Activated T-cell treated with anti-CD3 and anti-CD28 coated beads, Interleukin-2, amount 50 U/mL, for 72 hours (primary cell): ENCODE measurements at regions not wholly inside any gene's neighbourhood (a gene's known extent, or its start where the extent isn't known, plus 50 kb on each side); places are given as distances from the start of the nearest gene placed in this dataset.

Source experiments
- ATAC-seq, 2 donors: fragments of 150-1000 bp; cut with Tn5 transposase; replicated peaks in 1 of 2; 2 replicates each; pipeline ENCODE4 v1.10.0; 2021; ENCODE audit warnings: moderate library complexity in 2 of 2, mild to moderate bottlenecking in 1 of 2
- DNase-seq, 2 donors: peaks; one replicate each; pipeline ENCODE4 v3.0.0; 2021 to 2022; ENCODE audit warnings: mixed read lengths in 1 of 2
- H3K27ac Mint-ChIP-seq: one replicate; pipeline ENCODE4 v1.8.0; 2022; ENCODE audit warnings: mild to moderate bottlenecking, moderate library complexity, mixed read lengths
- H3K27me3 Mint-ChIP-seq: one replicate; pipeline ENCODE4 v1.8.0; 2022; ENCODE audit warnings: low read depth, mixed read lengths
- H3K36me3 Mint-ChIP-seq, 2 donors: one replicate each; pipeline ENCODE4 v1.8.0; 2022; ENCODE audit warnings: mixed read lengths in 2 of 2, mild to moderate bottlenecking in 1 of 2; ENCODE audit not compliant: insufficient read depth in 2 of 2
- H3K4me1 Mint-ChIP-seq: one replicate; pipeline ENCODE4 v1.8.0; 2022; ENCODE audit warnings: low read depth, mixed read lengths
- H3K4me3 Mint-ChIP-seq, 2 donors: one replicate each; pipeline ENCODE4 v1.8.0; 2022; ENCODE audit warnings: mild to moderate bottlenecking in 2 of 2, mixed read lengths in 2 of 2, moderate library complexity in 2 of 2
- H3K9me3 Mint-ChIP-seq, 2 donors: one replicate each; pipeline ENCODE4 v1.8.0; 2022; ENCODE audit warnings: mixed read lengths in 2 of 2

DNA sequence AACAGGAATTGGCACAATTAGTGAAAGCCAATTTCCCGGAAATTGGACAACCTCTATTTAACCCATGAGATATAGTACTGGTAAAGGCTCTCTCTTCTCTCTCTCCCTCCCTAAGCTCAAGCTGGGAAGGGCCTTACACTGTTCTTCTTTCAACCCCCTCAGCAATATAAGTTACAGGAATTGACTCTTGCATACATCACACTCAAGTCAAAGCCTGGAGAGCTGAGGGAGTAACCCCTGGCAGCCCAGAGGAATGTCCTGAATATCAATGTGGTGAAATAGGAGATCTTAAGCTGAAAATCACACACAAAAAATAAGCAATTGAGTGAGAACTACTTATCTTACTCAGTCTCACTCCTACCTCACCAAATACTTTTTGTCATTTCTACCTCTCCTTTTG, 186.9 kb upstream of the SPOCK3 start:
- no peak overlapping the region for H3K4me3 Mint-ChIP-seq
- DNase-seq, result no peak
- H3K9me3 Mint-ChIP-seq, result peaks cover 0 to 13% of the 10 kb centered on the region in 2 donors
- H3K4me1 Mint-ChIP-seq, result no peaks in the 10 kb centered on the region
- H3K36me3 Mint-ChIP-seq, result no peaks in the 10 kb centered on the region
- no peak for ATAC-seq
- no peak overlapping the region for H3K27ac Mint-ChIP-seq
- no peaks in the 10 kb centered on the region for H3K27me3 Mint-ChIP-seq

DNA sequence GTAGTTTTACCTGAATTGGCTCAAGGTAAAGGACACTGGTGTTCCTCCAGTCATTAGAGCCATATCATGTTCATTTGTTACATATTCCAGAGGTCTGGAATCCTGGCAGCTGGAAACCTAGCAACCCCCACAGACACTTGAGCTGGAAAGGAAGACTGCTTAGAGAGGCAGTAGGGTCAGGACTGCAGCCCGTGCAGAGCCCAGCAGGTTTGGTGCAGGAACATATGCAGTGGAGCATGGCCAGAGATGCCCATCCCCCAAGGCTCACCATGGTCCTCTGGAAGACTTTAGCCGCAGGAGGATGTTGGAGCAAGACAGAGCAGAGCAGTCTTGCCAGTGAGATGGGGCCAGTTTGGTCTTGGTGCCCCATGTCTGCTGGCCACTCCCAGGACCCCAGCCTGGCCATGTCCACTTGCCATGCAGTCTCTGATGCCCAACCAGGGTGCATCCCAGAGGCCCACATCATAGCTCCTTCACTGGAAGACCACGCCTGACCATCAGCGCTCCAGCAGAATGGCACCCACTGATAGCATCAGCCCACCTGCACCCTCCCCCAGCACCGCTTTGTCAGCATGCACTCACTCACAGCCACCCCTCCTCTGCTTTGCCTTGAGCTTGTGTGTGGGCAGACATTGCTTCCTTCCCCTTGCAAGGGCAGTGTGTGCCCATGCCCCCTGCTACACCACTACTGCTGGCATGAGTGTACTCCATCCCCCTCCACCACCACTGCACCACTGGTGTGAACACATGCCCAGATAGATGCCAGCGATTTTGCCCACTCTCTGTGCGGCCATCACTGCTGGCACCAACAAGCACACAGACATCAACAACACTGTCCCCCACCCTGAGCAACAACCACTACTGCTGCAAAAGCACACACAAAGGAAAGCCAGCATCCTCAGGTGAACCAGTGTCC, 190.3 kb upstream of the SPOCK3 start:
- no peak overlapping the region for H3K27ac Mint-ChIP-seq
- H3K27me3 Mint-ChIP-seq, result no peaks in the 10 kb centered on the region
- H3K4me1 Mint-ChIP-seq, result no peaks in the 10 kb centered on the region
- H3K36me3 Mint-ChIP-seq, result no peaks in the 10 kb centered on the region
- no peak for DNase-seq
- H3K4me3 Mint-ChIP-seq, result no peak overlapping the region
- no peak for ATAC-seq
- H3K9me3 Mint-ChIP-seq, result peaks cover 0 to 13% of the 10 kb centered on the region in 2 donors

DNA sequence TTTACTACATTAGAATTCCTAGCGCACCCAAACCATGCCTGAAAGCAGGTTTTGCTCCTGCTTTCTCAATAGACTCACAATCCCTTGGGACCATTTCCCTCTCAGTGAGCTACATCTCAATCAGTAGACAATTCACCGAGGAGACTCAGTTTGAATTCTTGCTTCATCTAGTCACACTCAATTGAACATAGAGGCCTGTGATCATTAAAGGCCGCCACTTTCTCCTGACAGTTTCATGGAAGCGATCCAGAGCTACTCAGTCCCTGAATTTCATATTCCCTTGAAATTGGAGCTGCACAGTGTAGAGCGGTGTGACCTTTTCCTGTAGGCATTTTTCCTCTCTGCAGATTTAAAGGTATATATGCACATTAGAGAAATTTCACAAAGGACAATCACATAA, 193.9 kb upstream of the SPOCK3 start:
- Mint-ChIP-seq H3K4me1 (no peaks in the 10 kb centered on the region), H3K27ac (no peak overlapping the region), H3K27me3 (no peaks in the 10 kb centered on the region), H3K9me3 (peaks cover 0 to 12% of the 10 kb centered on the region in 2 donors), H3K4me3 (no peak overlapping the region), H3K36me3 (no peaks in the 10 kb centered on the region)
- ATAC-seq, result no peak
- no peak for DNase-seq

DNA sequence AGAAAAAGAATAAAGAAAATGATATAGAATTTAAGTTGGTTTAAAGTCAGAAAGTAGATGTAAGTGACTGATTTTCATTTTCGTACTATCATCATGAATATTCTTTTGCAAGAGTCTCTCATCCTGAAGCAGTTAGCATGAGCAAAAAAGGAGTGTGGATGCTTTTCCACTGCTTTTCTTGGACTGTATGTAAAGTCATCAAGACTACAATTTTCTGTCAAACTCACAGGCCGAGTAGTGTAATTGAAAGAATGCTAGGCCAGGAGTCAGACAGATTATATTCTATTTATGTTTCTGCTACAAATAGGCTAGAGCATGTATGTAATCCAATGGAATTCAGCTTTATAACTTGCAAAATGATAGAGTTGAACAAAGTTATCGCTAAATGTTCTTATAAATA, 197.1 kb upstream of the SPOCK3 start:
- Mint-ChIP-seq H3K36me3 (no peaks in the 10 kb centered on the region), H3K4me3 (no peak overlapping the region), H3K27me3 (no peaks in the 10 kb centered on the region), H3K9me3 (peaks cover 3 to 7% of the 10 kb centered on the region in 2 donors), H3K4me1 (no peaks in the 10 kb centered on the region), H3K27ac (no peak overlapping the region)
- ATAC-seq (no peak), DNase-seq (no peak)

DNA sequence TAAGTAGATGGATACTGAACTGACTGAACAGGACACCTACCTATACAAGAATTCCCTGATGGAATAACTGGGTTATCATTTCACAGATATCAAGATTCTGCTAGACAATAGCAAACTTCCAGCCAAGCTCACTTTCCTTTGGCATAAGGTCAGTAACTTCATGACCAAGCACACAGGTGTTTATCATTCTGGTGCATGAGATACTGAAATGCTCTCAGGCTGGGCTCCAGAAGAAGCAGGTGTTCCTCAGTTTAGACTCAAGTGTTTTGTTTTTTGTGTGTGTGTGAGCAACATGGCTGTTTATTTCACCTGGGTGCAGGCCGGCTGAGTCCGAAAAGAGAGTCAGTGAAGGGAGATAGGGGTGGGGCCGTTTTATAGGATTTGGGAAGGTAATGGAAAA, 201.5 kb upstream of the SPOCK3 start:
- ATAC-seq, result no peak
- Mint-ChIP-seq H3K27me3 (no peaks in the 10 kb centered on the region), H3K36me3 (no peaks in the 10 kb centered on the region)

DNA sequence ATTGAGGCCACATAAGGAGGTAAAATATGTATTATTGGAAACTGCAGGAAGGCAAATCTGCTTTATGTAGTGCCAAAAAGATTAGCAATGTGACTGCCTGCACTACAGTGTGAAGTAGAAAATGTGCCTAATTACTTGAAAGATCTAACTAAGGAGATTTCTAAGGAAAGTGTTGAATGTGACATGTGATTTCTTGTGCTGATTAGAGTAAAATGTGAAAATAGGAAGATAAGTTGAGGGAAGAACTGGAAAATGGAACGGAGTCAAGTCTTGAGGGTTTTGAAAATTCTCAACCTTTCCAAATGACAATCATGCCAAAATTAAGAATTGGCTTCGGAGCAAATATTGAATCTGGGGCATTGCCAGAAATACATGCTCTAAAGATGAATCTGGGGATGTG, 209.5 kb upstream of the SPOCK3 start:
- Mint-ChIP-seq H3K9me3 (peaks cover 2 to 3% of the 10 kb centered on the region in 2 donors), H3K27me3 (no peaks in the 10 kb centered on the region), H3K4me1 (no peaks in the 10 kb centered on the region), H3K4me3 (no peak overlapping the region), H3K27ac (no peak overlapping the region), H3K36me3 (no peaks in the 10 kb centered on the region)
- no peak for DNase-seq
- ATAC-seq, result no peak

More for the DNA sequence above, 201.5 kb upstream of the SPOCK3 start:
- Mint-ChIP-seq H3K9me3 (peaks cover 10 to 15% of the 10 kb centered on the region in 2 donors), H3K27ac (no peak overlapping the region), H3K4me1 (no peaks in the 10 kb centered on the region), H3K4me3 (no peak overlapping the region)
- DNase-seq, result no peak

DNA sequence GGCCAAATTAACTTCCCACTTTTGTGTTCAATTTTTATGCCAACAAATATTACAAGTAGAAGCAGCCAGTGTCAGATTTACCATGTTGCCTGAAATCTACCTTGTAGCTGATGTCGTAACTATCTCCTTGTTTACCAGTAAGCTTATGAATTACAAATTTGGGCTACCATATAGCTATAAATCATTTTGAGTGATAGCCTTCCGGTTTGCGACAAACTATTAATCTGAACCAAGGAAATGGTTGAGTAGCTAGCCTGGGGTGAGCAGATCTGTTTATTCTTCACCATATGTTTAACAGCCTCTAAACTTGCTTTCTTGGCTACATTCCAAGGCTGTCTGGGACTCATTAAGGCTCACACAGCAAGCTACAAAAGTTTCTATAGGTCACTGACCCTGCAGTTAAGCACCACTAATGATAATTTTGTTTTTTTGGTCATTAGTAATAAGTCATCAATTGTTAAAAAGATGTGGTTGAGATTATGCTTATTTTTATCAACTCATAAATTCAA, 218.7 kb upstream of the SPOCK3 start:
- ATAC-seq, result no peak
- no peaks in the 10 kb centered on the region for H3K4me1 Mint-ChIP-seq
- DNase-seq, result no peak

DNA sequence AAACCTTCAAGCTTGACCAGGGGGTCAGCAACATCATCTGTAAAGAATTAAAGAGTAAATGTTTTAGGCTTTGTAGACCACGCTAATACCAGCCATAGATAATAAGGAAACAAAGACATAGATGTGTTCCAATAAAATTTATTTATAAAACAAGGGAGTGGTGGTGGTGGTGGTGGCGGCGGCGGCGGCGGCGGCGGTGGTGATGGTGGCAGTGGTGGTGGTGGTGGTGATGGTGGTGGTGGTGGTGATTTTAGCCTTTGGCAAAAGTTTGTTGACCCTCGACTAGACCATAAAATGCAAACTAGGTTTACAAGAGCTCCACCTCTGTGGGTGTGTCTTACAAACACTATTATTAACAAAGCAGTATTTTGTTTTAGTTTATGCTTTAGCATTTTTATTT, 222.3 kb upstream of the SPOCK3 start:
- no peaks in the 10 kb centered on the region for H3K27me3 Mint-ChIP-seq
- H3K36me3 Mint-ChIP-seq, result peaks cover 0 to 1% of the 10 kb centered on the region in 2 donors
- H3K4me1 Mint-ChIP-seq, result no peaks in the 10 kb centered on the region
- ATAC-seq, result no peak
- H3K4me3 Mint-ChIP-seq, result no peak overlapping the region
- no peak for DNase-seq
- no peak overlapping the region for H3K27ac Mint-ChIP-seq
- peaks cover 1 to 3% of the 10 kb centered on the region in 2 donors for H3K9me3 Mint-ChIP-seq

More for the DNA sequence above, 218.7 kb upstream of the SPOCK3 start:
- Mint-ChIP-seq H3K27ac (no peak overlapping the region), H3K9me3 (peaks cover 1 to 2% of the 10 kb centered on the region in 2 donors), H3K27me3 (no peaks in the 10 kb centered on the region), H3K4me3 (no peak overlapping the region), H3K36me3 (peaks cover 0 to 1% of the 10 kb centered on the region in 2 donors)

DNA sequence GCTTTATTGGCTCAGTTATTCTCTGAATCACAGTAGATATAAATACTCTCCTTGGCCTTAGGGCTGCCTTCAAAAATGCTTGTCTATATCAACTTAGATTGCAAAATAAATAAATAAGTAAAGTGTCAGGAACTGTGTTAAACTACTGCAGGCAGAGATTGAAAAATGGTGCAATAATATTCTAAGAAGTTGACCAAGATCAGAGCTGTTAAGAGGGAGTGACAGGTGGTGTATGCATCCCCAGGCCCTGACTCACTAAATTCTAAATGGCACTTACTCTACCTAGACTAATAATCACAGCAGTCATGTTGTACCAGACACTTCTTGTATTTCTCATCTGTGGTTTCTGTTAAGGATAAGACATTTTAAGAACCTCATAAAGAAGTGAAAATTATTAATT, 235.1 kb upstream of the SPOCK3 start:
- H3K4me3 Mint-ChIP-seq, result no peak overlapping the region
- no peaks in the 10 kb centered on the region for H3K27me3 Mint-ChIP-seq
- no peaks in the 10 kb centered on the region for H3K4me1 Mint-ChIP-seq
- no peaks in the 10 kb centered on the region for H3K36me3 Mint-ChIP-seq
- peaks cover 1 to 3% of the 10 kb centered on the region in 2 donors for H3K9me3 Mint-ChIP-seq
- no peak overlapping the region for H3K27ac Mint-ChIP-seq
- ATAC-seq (no peak), DNase-seq (no peak)

DNA sequence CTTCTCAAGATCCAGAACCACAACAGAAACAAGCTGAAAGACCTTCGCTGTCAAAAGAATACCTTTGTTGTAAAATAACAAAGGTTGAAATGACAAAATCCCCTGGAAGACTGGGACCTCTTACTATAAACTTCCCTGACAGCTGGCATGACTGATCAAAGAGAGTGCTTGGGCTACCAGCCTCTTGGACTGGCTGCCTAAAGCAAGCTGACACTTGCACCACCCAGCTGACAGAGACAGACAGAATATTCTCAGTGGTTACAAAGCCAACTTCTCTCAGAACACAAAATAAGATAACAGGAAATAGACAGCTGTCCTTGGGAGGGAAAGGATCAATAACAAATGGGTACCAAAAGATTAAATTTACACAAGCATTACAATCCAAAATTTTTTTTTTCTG, 241.7 kb upstream of the SPOCK3 start:
- Mint-ChIP-seq H3K27me3 (no peaks in the 10 kb centered on the region), H3K4me3 (no peak overlapping the region), H3K36me3 (no peaks in the 10 kb centered on the region), H3K27ac (no peak overlapping the region), H3K4me1 (no peaks in the 10 kb centered on the region), H3K9me3 (peaks cover 5% of the 10 kb centered on the region in 2 donors)
- DNase-seq (no peak), ATAC-seq (no peak)

DNA sequence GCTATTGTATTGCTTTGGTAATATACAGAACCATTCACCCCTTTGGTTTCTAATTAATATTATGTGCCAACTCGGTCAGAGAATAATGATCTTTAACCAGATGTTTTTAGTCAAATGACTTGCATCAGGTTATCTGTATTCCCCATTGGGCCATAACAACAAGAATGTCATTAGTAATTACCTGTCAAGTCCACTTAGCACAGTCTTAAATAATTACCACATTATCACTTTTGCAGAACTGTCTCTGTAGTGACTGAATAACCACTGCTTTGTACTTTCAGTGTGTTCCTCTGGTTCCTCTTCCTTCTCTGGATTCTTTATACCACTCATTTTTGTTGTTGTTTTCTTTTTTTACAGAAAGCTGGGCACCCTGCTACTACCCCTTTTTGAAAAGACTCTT, 257.7 kb upstream of the SPOCK3 start:
- DNase-seq, result no peak
- H3K27ac Mint-ChIP-seq, result no peak overlapping the region
- H3K4me1 Mint-ChIP-seq, result no peaks in the 10 kb centered on the region
- H3K4me3 Mint-ChIP-seq, result no peak overlapping the region
- peaks cover 5 to 13% of the 10 kb centered on the region in 2 donors for H3K9me3 Mint-ChIP-seq
- no peak for ATAC-seq
- H3K36me3 Mint-ChIP-seq, result no peaks in the 10 kb centered on the region
- H3K27me3 Mint-ChIP-seq, result no peaks in the 10 kb centered on the region

DNA sequence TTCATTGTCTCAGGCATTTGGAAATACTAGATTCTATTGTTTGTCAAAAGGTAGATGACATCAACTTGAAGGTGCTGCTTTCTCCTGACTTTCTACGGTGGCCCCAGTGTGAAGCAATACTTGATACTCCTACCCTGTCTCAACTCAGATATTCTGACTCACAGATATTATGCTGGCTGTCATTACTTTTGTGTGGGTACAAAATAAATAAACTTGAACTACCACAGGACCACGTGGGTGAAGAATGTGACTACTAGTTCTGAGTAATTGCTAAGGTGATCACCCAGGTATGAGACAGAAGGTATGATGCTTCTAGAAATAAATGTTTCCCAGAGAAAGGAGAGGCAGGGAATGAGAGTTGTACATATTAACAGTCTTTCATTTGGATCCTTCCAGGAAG, 275.3 kb upstream of the SPOCK3 start:
- H3K4me1 Mint-ChIP-seq, result no peaks in the 10 kb centered on the region
- H3K36me3 Mint-ChIP-seq, result peaks cover 0 to 3% of the 10 kb centered on the region in 2 donors
- H3K9me3 Mint-ChIP-seq, result peaks cover 8 to 19% of the 10 kb centered on the region in 2 donors
- H3K27me3 Mint-ChIP-seq, result no peaks in the 10 kb centered on the region
- DNase-seq (no peak), ATAC-seq (no peak)
- no peak overlapping the region for H3K4me3 Mint-ChIP-seq
- H3K27ac Mint-ChIP-seq, result no peak overlapping the region

DNA sequence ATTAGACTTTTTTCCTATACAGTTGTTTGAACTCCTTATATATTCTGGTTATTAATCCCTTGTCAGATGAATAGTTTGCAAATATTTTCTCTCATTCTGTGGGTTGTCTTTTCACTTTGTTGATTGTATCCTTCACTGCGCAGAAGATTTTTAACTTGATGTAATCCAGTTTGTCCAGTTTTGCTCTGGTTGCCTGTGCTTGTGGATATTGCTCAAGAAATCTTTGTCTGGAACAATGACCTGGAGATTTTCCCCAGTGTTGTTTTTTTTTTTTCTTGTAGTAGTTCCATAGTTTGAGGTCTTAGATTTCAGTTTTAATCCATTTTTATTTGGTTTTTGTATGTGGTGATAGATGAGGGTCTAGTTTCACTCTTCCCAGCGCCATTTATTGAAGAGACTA, 289.8 kb upstream of the SPOCK3 start:
- Mint-ChIP-seq H3K9me3 (peaks cover 5 to 9% of the 10 kb centered on the region in 2 donors), H3K36me3 (no peaks in the 10 kb centered on the region), H3K27ac (no peak overlapping the region), H3K4me3 (no peak overlapping the region), H3K4me1 (no peaks in the 10 kb centered on the region), H3K27me3 (no peaks in the 10 kb centered on the region)
- no peak for ATAC-seq
- no peak for DNase-seq

DNA sequence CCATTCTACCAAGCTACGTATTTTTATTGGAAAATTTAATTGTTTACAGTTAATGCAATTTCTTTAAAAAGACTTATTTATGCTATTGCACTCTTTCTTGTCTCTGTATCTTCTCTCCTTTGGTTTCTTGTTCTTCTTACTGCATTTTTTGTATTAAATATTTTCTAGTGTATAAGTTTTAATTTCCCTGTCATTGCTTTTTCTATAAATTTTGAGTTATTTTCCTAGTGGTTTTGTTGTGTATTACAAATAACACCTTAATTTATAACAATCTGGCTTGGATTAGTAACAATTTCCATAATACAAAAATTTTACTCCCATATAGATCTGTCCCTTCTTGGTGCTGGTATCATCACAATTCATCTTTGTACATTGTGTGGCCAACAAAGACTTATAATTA, 303.5 kb upstream of the SPOCK3 start:
- H3K4me1 Mint-ChIP-seq, result no peaks in the 10 kb centered on the region
- H3K36me3 Mint-ChIP-seq, result no peaks in the 10 kb centered on the region

More for the DNA sequence above, 303.5 kb upstream of the SPOCK3 start:
- H3K27ac Mint-ChIP-seq, result no peak overlapping the region
- H3K9me3 Mint-ChIP-seq, result peaks cover 2 to 6% of the 10 kb centered on the region in 2 donors
- DNase-seq (no peak), ATAC-seq (no peak)
- no peaks in the 10 kb centered on the region for H3K27me3 Mint-ChIP-seq
- H3K4me3 Mint-ChIP-seq, result no peak overlapping the region
